GM18511 (cell line): ENCODE measurements at regions not wholly inside any gene's neighbourhood (a gene's known extent, or its start where the extent isn't known, plus 50 kb on each side); places are given as distances from the start of the nearest gene placed in this dataset.
"Not testable (repeated sequence)": the region's sequence is repeated elsewhere in the genome, so short reads cannot be mapped to it uniquely, and the experiment has no call there.

Experiments used
- ATAC-seq: cut with Tn5 transposase; IDR thresholded peaks from one replicate; pipeline ENCODE4 v1.9.1; 2021; ENCODE audit warnings: mild to moderate bottlenecking, moderate library complexity; ENCODE audit not compliant: unreplicated experiment

GRCh38 chr2:16211341-16211740, 271.0 kb downstream of the MYCN start:
- no peak for ATAC-seq

- no peak for ATAC-seq
Measured at GRCh38 chr2:16210841-16211240, 270.5 kb downstream of the MYCN start.

DNA sequence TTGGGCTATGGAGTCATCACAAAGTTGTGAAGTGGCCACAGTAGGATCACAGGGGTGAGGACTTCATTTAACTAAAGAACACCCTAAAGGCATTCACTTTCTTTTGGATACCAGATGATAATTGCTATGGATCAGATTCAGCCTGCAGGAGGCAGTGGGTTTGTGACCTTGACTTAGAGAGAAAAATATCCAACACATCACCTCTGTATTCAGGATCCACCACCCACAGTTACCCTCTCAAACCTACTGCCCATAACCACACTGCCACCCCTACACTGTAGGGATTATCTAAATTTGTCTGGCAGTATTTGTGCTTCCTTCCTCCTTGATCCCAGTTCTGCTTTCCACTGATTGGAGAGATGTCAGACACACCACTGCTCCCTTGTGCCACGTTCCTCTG, 269.4 kb downstream of the MYCN start:
- ATAC-seq: no peak

DNA sequence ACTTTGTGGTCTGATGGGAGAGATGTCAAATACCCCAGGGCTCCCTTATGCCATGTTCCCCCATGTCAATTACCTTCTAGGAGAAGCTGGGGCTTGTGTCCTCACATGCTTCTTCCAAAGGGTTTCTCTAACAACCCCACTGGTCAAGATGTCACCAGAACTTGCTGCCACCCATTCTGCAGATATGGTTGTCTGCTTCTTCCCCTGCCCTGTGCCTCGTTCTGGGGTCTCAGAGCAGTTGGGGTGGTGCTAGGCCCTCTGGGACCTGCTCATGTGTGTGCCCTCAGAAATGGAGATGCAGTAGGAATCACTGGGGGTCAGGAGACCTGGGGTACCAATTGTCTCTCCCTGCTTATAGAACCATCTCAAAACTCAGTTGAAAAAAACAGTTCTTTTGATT, 268.6 kb downstream of the MYCN start:
- no peak for ATAC-seq

- no peak for ATAC-seq
Measured at GRCh38 chr2:16208241-16208797, 268.0 kb downstream of the MYCN start.

GRCh38 chr2:16207611-16208010, 267.3 kb downstream of the MYCN start:
- ATAC-seq: no peak

- no peak for ATAC-seq
Measured at GRCh38 chr2:16207151-16207550, 266.8 kb downstream of the MYCN start.

- no peak for ATAC-seq
Measured at GRCh38 chr2:16206191-16206944, 266.0 kb downstream of the MYCN start.

- ATAC-seq: no peak
Measured at GRCh38 chr2:16205631-16206030, 265.3 kb downstream of the MYCN start.

- no peak for ATAC-seq
Measured at GRCh38 chr2:16204886-16205620, 264.7 kb downstream of the MYCN start.

GRCh38 chr2:16204251-16204650, 263.9 kb downstream of the MYCN start:
- ATAC-seq: no peak

- ATAC-seq: no peak
Measured at GRCh38 chr2:16203691-16204090, 263.3 kb downstream of the MYCN start.

DNA sequence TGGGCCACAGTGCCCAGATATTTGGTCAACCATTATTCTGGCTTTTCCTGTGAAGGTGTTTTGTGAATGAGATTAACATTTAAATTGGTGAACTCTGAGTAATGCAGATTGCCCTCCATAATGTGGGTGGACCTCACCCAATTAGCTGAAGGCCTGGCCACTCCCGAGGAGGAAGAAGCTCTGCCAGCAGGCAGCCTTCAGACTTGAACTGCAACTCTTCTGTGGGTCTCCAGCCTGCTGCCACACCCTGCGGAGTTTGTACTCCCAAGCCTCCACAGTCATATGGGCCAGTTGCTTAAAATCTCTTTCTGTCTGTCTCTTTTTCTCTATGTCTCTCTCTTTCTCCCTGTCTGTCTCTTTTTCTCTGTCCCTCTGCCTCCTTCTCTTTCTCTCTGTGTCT, 262.7 kb downstream of the MYCN start:
- no peak for ATAC-seq

DNA sequence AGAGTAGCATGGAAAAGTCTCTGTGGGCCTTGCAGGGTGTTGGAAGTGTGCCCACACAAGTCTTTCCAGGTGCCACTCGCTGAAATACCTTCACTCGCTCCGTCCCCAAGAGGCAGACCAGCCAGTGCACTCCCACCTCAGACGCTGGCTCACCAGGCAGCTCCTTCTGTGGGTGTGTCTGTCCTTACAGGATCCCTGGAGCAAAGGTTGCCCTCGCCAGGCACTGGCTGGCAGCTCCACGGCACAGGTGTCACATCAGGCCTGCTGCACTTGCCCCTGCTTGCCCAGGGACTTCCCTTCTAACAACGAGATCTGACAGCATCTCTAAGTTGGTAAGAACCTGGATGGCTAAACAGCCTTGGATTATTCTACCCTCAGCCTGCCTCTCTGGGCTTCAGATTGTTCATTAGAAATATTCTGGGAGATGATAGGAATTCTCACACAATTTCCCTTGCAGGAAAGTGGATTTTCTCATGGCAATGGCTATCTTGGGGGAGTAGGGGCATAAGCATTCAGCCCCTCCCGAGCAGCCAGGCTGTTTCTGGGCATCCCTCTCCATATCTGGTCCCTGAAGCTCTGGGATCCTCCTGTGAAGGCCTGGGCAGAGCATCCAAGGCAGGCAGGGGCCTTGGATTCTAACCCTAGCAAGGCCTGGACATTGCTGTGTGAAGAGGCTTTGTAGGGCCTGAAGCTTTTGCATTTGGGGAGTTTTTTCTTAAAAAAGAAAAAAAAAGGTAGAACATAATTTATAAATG, 262.1 kb downstream of the MYCN start:
- ATAC-seq: no peak

- no peak for ATAC-seq
Measured at GRCh38 chr2:16201848-16202247, 261.5 kb downstream of the MYCN start.

DNA sequence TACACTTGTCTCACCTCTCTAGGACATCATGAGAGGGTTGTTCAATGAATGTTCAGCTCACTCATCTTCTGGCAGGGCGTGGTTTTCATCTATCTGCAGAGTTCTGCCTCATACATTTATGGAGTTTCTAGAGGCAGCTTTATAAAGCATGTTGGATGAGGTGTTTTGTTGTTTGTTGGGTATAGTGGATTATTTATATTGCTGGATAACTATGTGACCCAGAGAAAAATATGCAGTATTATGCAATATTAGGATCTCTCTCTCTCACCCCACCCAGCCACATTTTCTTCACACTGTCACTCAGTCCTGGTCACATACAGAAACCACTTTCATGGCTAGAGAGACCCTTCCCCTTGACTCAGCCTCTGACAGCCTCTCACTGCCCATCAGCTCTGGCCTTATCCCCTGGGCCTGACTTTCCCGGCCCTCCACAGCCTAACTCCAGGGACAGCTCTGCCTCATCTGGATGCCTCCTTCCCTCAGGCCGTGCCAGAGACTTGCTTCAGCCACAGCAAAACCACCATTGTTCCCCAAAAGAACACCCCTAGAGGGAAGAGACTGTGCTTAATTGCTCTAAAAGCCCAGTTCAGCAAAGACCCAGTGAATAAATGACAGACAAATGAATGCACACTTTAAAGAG, 260.3 kb downstream of the MYCN start:
- ATAC-seq: no peak

- no peak for ATAC-seq
Measured at GRCh38 chr2:16199882-16200553, 259.7 kb downstream of the MYCN start.

- ATAC-seq: not testable (repeated sequence)
Measured at GRCh38 chr2:16199241-16199640, 258.9 kb downstream of the MYCN start.

DNA sequence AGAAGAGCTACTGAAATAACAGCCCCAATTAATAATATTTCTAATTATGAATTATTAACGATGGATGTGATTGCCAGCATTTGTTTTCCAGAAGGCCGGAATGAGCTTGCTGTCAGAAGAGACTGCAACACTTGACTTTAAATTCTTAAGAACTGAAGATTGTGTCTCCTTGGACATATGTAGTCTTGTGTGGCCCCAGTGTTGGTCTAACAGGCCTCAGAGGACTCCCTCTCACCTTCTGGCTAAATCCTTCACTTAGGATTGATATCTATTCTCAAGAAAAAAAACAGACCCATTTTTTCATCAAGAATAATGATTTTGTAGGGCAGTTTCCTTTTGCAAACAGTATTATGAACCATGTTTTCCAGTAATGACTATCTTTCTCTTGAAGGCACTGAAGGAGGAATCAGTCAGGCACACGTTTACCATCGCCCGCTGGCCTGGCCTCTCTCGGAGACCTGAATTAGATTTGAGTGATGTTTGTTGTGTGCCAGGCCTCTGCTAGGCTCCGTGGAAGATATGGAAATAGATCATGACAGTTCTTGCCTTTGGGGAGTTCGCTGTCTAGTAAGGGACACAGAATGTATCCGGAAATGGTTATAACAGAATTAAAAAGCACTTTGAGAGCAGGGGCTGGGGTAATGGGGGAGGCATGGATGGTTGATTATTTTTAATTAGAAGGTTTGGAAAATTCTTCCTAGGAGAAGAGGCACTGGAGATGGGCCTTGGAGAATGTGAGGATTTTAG, 258.0 kb downstream of the MYCN start:
- no peak for ATAC-seq
